OCI-LY7 (cell line): ENCODE measurements at regions not wholly inside any gene's neighbourhood (a gene's known extent, or its start where the extent isn't known, plus 50 kb on each side); places are given as distances from the start of the nearest gene placed in this dataset.

ENCODE experiments used
- BruUV-seq: library from RNA; stranded (reverse); fragments of 400-500 nt; replicated peaks from 2 replicates; lab custom pipeline; 2021; lab: Mats Ljungman, UMichigan
- CTCF ChIA-PET: fragments of 300-600 bp; sonication (Branson Sonifier 250); formaldehyde crosslinking; loops from one replicate; lab custom pipeline; 2022; ENCODE audit warnings: antibody characterized with exemption; ENCODE audit not compliant: unreplicated experiment; lab: Charles Lee
- POLR2A ChIA-PET: fragments of 300-600 bp; sonication (Branson Sonifier 250); formaldehyde crosslinking; loops from one replicate; lab custom pipeline; 2022; ENCODE audit warnings: antibody characterized with exemption; lab: Charles Lee
- DNase-seq: peaks from one replicate; pipeline ENCODE4 v3.0.0-alpha.2; 2015; ENCODE audit warnings: low spot score
- H2AFZ ChIP-seq: fragments of 200-600 bp; sonication (generic), shearing (Covaris generic); 2 replicates; pipeline ENCODE4 v1.6.1; 2014; ENCODE audit warnings: mild to moderate bottlenecking, antibody characterized with exemption, low read length, moderate library complexity
- H3K27ac ChIP-seq: fragments of 200-600 bp; sonication (generic); 2 replicates; pipeline ENCODE4 v1.5.1; 2014; ENCODE audit warnings: mixed run types, low read depth, mild to moderate bottlenecking, moderate library complexity, low read length, inconsistent platforms; ENCODE audit not compliant: poor library complexity, severe bottlenecking
- H3K36me3 ChIP-seq: fragments of 200-600 bp; sonication (generic); 2 replicates; pipeline ENCODE4 v1.6.1; 2014; ENCODE audit warnings: mild to moderate bottlenecking, antibody characterized with exemption, low read length, moderate library complexity, mixed read lengths; ENCODE audit not compliant: insufficient read depth
- H3K4me1 ChIP-seq: fragments of 200-600 bp; sonication (generic); 2 replicates; pipeline ENCODE4 v1.5.1; 2014; ENCODE audit warnings: mild to moderate bottlenecking, low read length; ENCODE audit not compliant: insufficient read depth, poor library complexity, severe bottlenecking
- H3K4me2 ChIP-seq: fragments of 200-600 bp; sonication (generic); 2 replicates; pipeline ENCODE4 v1.6.1; 2014; ENCODE audit warnings: mild to moderate bottlenecking, low read length
- H3K4me3 ChIP-seq: fragments of 200-600 bp; sonication (generic); 2 replicates; pipeline ENCODE4 v1.5.1; 2014; ENCODE audit warnings: mild to moderate bottlenecking, low read depth, low read length; ENCODE audit not compliant: poor library complexity, severe bottlenecking
- H3K79me2 ChIP-seq: fragments of 200-600 bp; sonication (generic); 2 replicates; pipeline ENCODE4 v1.6.1; 2016; ENCODE audit warnings: low read depth, mild to moderate bottlenecking, low read length, moderate library complexity, mixed read lengths; ENCODE audit not compliant: insufficient read depth
- H3K9me2 ChIP-seq: fragments of 200-600 bp; sonication (generic); 2 replicates; pipeline ENCODE4 v1.6.1; 2016; ENCODE audit warnings: mild to moderate bottlenecking, low read length, mixed read lengths; ENCODE audit not compliant: insufficient read depth
- H3K9me3 ChIP-seq: fragments of 200-600 bp; sonication (generic); 2 replicates; pipeline ENCODE4 v1.6.1; 2014; ENCODE audit warnings: mild to moderate bottlenecking, mixed run types, low read length, mixed read lengths
- H4K20me1 ChIP-seq: fragments of 200-600 bp; sonication (generic); 2 replicates; pipeline ENCODE4 v1.6.1; 2014; ENCODE audit warnings: mild to moderate bottlenecking, antibody characterized with exemption, low read length, moderate library complexity, mixed read lengths; ENCODE audit not compliant: insufficient read depth
- EZH2phosphoT487 ChIP-seq: fragments of 200-600 bp; sonication (generic); IDR thresholded peaks from 2 replicates; pipeline ENCODE4 v1.6.1; 2018; ENCODE audit warnings: low read depth, borderline replicate concordance, mild to moderate bottlenecking, mixed run types, antibody characterized with exemption, low read length, moderate library complexity, mixed read lengths
- intact Hi-C: fragments of 100-400 bp; cut with micrococcal nuclease; formaldehyde crosslinking; loops from one replicate; pipeline ENCODE4 v1.10.0; 2022; ENCODE audit not compliant: unreplicated experiment
- TF ChIP-seq, protein P1 (sequence below): fragments of 200-600 bp; sonication (generic); conservative IDR thresholded peaks from 2 replicates; pipeline ENCODE4 v1.5.1; 2014; ENCODE audit warnings: mild to moderate bottlenecking, antibody characterized with exemption, low read length, moderate library complexity, mixed read lengths

DNA sequence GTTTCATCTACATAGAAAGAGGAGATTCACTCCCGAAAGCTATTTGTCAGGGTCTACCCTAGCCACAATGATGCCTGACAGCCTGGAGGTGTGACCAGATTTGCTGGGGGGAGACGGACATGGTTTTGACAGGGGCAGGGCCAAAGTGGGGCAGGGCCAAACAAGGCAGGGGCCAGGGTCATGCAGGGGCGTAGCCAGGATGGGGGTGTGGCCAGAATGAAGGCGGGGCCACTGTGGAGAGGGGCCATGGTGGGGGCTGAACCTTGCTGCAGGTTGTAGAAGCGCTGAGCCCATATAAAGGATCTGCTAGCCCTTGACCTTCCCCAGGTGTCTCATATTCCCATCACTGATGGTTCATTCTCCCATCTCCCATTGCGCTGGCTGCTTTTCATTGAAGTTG, 184.1 kb upstream of the SULF2 start:
- Histone ChIP-seq H2AFZ (no peak overlapping the region), H3K4me3 (no peak overlapping the region), H3K36me3 (no peaks in the 10 kb centered on the region; the same call in 1 of the 2 replicates), H3K9me2 (no peaks in the 10 kb centered on the region), H3K4me1 (peaks cover 25% of the 10 kb centered on the region), H3K79me2 (no peaks in the 10 kb centered on the region), H3K27ac (no peak overlapping the region), H3K4me2 (no peak overlapping the region), H3K9me3 (0 out of 2 replicates have a peak, but pooled peaks cover under 1% of the 10 kb centered on the region), H4K20me1 (no peaks in the 10 kb centered on the region)
- TF ChIP-seq, protein P1, sequence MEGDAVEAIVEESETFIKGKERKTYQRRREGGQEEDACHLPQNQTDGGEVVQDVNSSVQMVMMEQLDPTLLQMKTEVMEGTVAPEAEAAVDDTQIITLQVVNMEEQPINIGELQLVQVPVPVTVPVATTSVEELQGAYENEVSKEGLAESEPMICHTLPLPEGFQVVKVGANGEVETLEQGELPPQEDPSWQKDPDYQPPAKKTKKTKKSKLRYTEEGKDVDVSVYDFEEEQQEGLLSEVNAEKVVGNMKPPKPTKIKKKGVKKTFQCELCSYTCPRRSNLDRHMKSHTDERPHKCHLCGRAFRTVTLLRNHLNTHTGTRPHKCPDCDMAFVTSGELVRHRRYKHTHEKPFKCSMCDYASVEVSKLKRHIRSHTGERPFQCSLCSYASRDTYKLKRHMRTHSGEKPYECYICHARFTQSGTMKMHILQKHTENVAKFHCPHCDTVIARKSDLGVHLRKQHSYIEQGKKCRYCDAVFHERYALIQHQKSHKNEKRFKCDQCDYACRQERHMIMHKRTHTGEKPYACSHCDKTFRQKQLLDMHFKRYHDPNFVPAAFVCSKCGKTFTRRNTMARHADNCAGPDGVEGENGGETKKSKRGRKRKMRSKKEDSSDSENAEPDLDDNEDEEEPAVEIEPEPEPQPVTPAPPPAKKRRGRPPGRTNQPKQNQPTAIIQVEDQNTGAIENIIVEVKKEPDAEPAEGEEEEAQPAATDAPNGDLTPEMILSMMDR, result no peak
- no peak for TF ChIP-seq EZH2phosphoT487
- BruUV-seq, result no TSS peak
- ChIA-PET CTCF (no interaction called here), POLR2A (no interaction called here)
- intact Hi-C loops, result loop anchor here (10.0 kb wide), 1 partner anchor 215 kb away; no protein-coding TSS in a partner anchor
- no peak for DNase-seq

DNA sequence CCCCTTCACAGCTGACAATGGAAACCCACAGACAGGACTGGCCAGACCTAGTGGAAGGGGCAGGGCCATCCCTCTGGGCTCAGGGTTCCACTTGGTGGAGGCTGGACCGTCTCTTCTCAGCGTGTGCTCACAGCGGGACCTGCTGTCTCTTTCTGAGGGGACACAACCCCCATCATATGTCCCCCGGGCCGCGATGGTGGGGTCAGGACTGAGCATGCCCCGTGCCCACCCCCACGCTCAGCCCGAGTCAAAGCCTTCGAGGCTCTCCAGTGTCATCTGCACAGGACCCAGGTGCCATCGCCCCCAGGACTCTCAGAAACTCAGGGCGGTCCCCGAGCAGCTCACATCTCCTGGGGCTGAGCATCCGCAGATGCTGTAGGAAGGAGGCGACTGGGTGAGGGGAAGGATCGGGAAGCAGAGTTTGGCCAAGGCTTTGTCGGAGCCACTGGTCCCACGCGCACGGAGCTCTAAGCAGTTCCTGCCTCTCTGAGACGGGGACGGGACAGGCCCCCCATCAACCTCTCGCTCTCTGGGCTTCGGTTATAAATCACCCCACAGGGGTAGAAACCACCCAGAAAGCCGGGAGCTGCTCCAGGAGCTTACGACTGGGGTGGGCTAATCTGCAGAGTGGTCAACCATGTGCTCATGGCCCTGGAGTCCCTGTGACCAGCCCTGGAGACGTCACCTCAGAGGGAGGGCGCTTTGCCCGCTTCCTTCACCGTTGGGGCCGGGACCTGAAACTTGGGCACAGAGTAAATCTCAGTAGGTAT, 183.4 kb upstream of the SULF2 start:
- CTCF ChIA-PET, result no interaction called here
- H3K9me2 ChIP-seq, result no peaks in the 10 kb centered on the region
- no peaks in the 10 kb centered on the region for H4K20me1 ChIP-seq
- no peaks in the 10 kb centered on the region for H3K79me2 ChIP-seq
- H3K36me3 ChIP-seq, result no peaks in the 10 kb centered on the region
- POLR2A ChIA-PET, result interaction anchor here (0.6 kb wide), 1 partner anchor 73 kb away, joined by 4 read pairs; no protein-coding TSS in a partner anchor
- no TSS peak for BruUV-seq
- H2AFZ ChIP-seq, result no peak overlapping the region
- no peak overlapping the region for H3K4me3 ChIP-seq
- no peak overlapping the region for H3K4me2 ChIP-seq
- TF ChIP-seq, protein P1, result no peak
- no peak for TF ChIP-seq EZH2phosphoT487
- intact Hi-C loops, result loop anchor here (10.0 kb wide), 1 partner anchor 216 kb away; no protein-coding TSS in a partner anchor
- DNase-seq, result no peak
- H3K4me1 ChIP-seq, result peaks cover 18% of the 10 kb centered on the region
- no peaks in the 10 kb centered on the region for H3K9me3 ChIP-seq
- H3K27ac ChIP-seq, result no peak overlapping the region

DNA sequence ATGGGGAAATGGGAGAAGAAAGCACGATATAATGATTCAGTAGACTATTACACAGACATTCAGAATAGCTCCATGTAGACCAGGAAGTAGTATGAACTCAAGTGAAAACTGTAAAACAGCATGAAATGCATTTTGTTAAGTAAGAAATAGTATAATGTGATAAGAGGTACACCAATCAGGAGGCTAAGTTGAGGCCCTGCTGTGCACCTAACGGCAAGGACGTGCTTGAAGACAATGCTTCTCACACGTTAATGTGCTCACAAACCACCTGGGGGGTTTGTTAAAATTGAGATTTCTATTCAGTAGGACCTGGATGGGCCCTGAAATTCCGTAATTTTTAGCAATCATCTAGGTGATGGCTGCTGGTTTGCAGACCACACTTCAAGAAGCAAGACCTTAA, 178.9 kb upstream of the SULF2 start:
- Histone ChIP-seq H3K27ac (no peak overlapping the region), H3K4me3 (no peak overlapping the region), H3K9me2 (no peaks in the 10 kb centered on the region), H3K4me2 (no peak overlapping the region), H2AFZ (no peak overlapping the region), H3K36me3 (no peaks in the 10 kb centered on the region), H4K20me1 (no peaks in the 10 kb centered on the region), H3K79me2 (no peaks in the 10 kb centered on the region), H3K4me1 (peaks cover 5% of the 10 kb centered on the region), H3K9me3 (no peaks in the 10 kb centered on the region)
- intact Hi-C loops, result loop anchor here (10.0 kb wide), 1 partner anchor 221 kb away; no protein-coding TSS in a partner anchor
- TF ChIP-seq, protein P1, result no peak
- TF ChIP-seq EZH2phosphoT487, result no peak
- BruUV-seq, result no TSS peak
- CTCF ChIA-PET, result no interaction called here
- POLR2A ChIA-PET, result no interaction called here
- DNase-seq, result no peak
